ENCODE measurements at regions not wholly inside any gene's neighbourhood (a gene's known extent, or its start where the extent isn't known, plus 50 kb on each side); places are given as distances from the start of the nearest gene placed in this dataset.

GRCh38 chr20:62570897-62571668 lies 71.2 kb upstream of the SLCO4A1 start:
- TF ChIP-seq POLR2A (IDR thresholded peaks at IDR 0.05) (no peak), CTCF (IDR thresholded peaks at IDR 0.05) (no peak)
